Fibroblast of mammary gland (primary cell): ENCODE measurements at regions not wholly inside any gene's neighbourhood (a gene's known extent, or its start where the extent isn't known, plus 50 kb on each side); places are given as distances from the start of the nearest gene placed in this dataset.
"Not testable (repeated sequence)": the region's sequence is repeated elsewhere in the genome, so short reads cannot be mapped to it uniquely, and the experiment has no call there.

Experiments
- DNase-seq: peaks from one replicate; pipeline ENCODE4 v3.0.0-alpha.2; 2010; ENCODE audit warnings: low read depth
- H3K4me3 ChIP-seq: 2 replicates; pipeline ENCODE4 v1.5.1; 2011; ENCODE audit warnings: low read depth, mild to moderate bottlenecking, low read length, moderate library complexity; ENCODE audit not compliant: control insufficient read depth
- TF ChIP-seq, protein P1 (sequence below): conservative IDR thresholded peaks from 2 replicates; pipeline ENCODE4 v1.5.1; 2011; ENCODE audit warnings: low read depth, low read length, inconsistent platforms; ENCODE audit not compliant: control insufficient read depth, insufficient read depth

DNA sequence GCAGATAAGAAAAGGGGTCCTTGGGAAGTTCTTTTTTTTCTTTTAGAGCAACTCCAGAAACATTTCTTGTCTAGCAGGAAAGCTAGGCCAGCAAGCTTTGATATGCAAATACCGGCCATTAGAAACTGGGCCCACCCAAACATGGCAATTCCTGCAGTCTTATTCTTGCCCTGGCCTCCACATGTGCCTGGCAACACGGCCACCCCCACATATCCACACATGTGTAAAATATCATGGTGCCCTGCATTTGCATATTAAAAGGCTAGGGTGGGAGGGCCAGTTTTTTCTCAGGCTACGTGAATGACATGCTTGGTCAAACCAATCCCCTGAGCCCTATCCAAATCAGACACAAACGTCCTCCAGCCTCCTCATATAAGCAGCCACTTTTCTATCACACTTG is 171.7 kb upstream of the ZCCHC13 start:
- TF ChIP-seq, protein P1, sequence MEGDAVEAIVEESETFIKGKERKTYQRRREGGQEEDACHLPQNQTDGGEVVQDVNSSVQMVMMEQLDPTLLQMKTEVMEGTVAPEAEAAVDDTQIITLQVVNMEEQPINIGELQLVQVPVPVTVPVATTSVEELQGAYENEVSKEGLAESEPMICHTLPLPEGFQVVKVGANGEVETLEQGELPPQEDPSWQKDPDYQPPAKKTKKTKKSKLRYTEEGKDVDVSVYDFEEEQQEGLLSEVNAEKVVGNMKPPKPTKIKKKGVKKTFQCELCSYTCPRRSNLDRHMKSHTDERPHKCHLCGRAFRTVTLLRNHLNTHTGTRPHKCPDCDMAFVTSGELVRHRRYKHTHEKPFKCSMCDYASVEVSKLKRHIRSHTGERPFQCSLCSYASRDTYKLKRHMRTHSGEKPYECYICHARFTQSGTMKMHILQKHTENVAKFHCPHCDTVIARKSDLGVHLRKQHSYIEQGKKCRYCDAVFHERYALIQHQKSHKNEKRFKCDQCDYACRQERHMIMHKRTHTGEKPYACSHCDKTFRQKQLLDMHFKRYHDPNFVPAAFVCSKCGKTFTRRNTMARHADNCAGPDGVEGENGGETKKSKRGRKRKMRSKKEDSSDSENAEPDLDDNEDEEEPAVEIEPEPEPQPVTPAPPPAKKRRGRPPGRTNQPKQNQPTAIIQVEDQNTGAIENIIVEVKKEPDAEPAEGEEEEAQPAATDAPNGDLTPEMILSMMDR = no peak
- no peak for DNase-seq
- no peak overlapping the region for H3K4me3 ChIP-seq

DNA sequence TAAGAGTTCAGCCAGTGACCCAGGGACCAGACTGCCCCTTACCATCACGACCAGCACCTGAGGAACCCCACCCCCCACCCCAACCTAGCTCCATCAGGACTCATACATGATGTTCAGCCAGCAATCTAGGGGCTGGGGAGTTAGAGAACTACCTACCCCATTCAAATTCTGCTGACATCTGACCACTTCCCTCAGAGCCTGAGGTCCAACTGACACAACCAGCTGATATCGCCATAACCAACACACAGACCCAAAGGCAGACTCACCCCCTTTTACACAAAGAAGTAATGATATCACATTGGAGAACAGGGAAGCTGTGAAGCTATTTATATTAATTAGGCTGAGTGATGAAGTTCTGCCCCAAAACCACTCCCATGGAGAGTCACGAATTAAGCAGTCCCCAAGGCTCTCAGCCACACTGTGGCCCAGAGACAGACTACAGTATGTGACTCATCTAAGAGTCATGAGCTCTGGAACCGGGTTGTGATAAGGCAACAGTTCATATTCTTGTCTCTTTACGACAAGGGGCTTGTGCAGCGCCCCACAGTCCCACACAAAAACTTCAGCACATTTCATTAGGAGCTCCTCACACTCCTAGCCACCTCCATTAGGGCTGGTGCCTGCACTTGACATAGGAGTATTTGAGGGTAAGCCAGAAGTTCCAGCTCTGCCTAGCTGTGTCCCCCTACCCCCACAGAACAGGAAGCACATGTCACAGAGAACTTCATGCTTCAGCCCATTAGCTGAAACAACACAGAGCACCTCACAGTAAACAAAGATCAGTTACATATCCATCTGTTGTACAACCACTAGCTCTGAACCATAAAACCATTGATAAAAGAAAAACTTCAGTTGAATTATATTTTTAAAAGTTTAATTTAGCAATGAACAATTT is 184.7 kb upstream of the ZCCHC13 start:
- H3K4me3 ChIP-seq = no peak overlapping the region
- DNase-seq = peak; percentile 64
- TF ChIP-seq, protein P1 = no peak

DNA sequence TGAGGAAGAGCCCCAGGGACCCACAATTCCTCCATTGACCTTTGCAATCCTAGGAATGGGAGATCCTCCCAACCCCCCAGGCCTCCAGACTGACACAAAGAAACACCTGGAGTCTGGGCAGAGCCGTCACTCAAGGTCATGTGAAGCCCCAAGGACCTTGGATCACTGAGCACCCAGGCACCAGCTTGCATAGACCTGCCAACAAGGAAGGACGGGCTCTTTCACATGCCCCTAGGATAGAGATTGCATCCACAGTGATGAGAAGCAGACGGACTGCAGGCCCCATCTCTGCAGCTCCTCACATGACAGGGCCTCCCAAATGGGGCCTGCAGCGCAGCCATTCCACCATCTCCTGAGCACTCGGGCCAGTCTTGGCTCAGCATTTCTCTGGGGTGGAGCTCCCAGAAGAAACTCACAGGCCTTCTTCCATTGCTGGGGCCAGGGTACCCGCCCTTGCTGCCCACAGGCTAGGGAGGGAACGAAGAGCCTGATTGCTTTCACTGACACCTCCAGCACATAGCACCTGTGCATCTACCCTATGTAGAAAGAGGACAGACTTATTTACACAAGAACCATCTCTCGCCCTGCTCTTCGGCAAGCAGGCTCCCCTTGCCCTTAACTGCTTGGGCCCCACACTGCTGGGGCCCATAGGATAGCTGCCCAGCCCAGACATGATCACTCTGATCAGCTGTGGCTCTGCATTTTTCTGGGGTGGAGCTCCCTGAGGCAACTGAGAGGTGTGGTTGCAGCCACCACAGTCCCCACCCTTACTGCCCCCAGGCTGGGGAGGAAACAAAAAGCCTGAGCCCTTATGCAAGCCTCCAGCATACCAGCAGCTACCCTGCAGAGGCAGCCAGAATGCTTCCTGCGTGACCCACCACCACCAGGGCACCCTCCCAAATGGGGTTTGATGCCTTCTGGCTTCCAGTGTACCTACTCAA is 185.7 kb upstream of the ZCCHC13 start:
- DNase-seq = no peak
- TF ChIP-seq, protein P1 = no peak
- no peak overlapping the region for H3K4me3 ChIP-seq

DNA sequence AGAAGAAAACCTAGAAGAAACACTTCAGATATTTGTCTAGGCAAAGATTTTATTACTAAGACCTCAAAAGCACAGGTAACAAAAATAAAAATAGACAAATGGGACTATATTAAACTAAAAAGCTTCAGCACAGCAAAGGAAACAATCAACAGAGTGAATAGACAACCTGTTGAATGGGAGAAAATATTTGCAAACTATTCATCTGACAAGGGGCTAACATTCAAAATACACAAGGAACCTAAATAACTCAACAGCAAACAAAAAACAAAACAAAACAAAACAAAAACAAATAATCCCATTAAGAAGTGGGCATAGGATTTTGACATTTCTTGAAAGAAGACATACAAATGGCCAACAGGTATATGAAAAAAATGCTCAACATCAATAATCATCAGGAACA is 192.7 kb upstream of the ZCCHC13 start:
- TF ChIP-seq, protein P1 = no peak
- H3K4me3 ChIP-seq = no peak overlapping the region
- DNase-seq = no peak

- H3K4me3 ChIP-seq = no peak overlapping the region
- TF ChIP-seq, protein P1 = no peak
- DNase-seq = no peak
These were observed 196.3 kb upstream of the ZCCHC13 start for GRCh38 chrX:74107666-74108065.

DNA sequence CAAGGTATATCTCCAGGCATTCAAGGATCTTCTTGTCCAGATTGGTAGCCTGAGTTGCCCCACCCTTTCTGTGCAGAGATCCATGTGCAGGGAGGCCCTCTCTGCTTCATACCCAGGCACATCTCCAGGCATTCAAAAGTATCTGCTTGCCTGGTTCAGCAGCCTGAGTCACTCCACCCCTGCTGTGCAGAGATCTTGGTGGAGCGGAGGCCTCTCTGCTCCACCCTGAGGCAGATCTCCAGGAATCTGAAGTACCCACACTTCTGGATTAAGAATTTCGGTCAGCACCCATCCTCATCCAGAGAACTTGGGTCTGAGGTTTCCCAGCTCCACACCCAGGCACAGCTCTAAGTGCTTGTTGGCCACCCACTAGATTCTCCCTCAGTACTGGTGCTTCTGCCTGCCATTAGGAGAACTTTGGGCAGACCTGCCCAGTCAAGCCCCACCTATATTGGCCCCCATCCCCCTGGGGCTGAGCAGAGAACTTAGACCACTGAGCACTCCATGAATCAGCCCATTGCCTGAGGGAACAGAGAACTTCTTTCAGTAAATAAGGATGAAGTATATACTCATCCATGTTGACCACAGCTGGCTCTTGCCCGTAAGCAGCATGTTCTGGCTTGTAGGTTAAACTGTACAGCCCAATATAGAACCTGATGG is 199.5 kb upstream of the ZCCHC13 start:
- DNase-seq = no peak
- no peak overlapping the region for H3K4me3 ChIP-seq
- TF ChIP-seq, protein P1 = no peak

DNA sequence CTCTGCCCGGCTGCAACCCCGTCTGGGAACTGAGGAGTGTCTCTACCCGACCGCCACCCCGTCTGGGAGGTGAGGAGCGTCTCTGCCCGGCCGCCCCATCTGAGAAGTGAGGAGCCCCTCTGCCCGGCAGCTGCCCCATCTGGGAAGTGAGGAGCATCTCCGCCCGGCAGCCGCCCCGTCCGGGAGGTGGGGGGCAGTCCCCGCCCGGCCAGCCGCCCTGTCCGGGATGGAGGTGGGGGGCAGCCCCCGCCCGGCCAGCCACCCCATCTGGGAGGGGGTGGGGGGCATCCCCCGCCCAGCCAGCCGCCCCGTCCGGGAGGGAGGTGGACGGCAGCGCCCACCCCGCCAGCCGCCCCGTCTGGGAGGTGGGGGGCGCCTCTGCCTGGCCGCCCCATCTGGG is 205.6 kb upstream of the ZCCHC13 start:
- not testable (repeated sequence) for H3K4me3 ChIP-seq, DNase-seq
